HEK293T (cell line): ENCODE measurements at regions not wholly inside any gene's neighbourhood (a gene's known extent, or its start where the extent isn't known, plus 50 kb on each side); places are given as distances from the start of the nearest gene placed in this dataset.

Source experiments
- BHLHE40 ChIP-seq: fragments of 450-650 bp; IDR thresholded peaks from 2 replicates; pipeline ENCODE4 v1.6.1; 2016; ENCODE audit warnings: mild to moderate bottlenecking, moderate library complexity, borderline replicate concordance
- CTBP1 ChIP-seq: fragments of 450-650 bp; IDR thresholded peaks from 2 replicates; pipeline ENCODE4 v1.6.1; 2016; ENCODE audit warnings: borderline replicate concordance
- ELF4 ChIP-seq: fragments of 450-650 bp; IDR thresholded peaks from 2 replicates; pipeline ENCODE4 v1.6.1; 2017; ENCODE audit warnings: antibody characterized with exemption
- FOXA1 ChIP-seq: fragments of 450-650 bp; IDR thresholded peaks from 2 replicates; pipeline ENCODE4 v1.6.1; 2016; ENCODE audit warnings: mild to moderate bottlenecking
- FOXK2 ChIP-seq: fragments of 450-650 bp; IDR thresholded peaks from 2 replicates; pipeline ENCODE4 v1.6.1; 2016; ENCODE audit warnings: mild to moderate bottlenecking
- FOXM1 ChIP-seq: fragments of 450-650 bp; IDR thresholded peaks from 2 replicates; pipeline ENCODE4 v1.6.1; 2017; ENCODE audit warnings: mild to moderate bottlenecking, borderline replicate concordance
- HDGF ChIP-seq: fragments of 450-650 bp; IDR thresholded peaks from 2 replicates; pipeline ENCODE4 v1.6.1; 2017; ENCODE audit warnings: antibody characterized with exemption, borderline replicate concordance
- L3MBTL2 ChIP-seq: fragments of 450-650 bp; conservative IDR thresholded peaks from 2 replicates; pipeline ENCODE4 v1.6.1; 2016; ENCODE audit warnings: mild to moderate bottlenecking
- SP1 ChIP-seq: fragments of 450-650 bp; IDR thresholded peaks from 2 replicates; pipeline ENCODE4 v1.6.1; 2017
- SUZ12 ChIP-seq: fragments of 450-650 bp; IDR thresholded peaks from 2 replicates; pipeline ENCODE4 v1.6.1; 2016; ENCODE audit warnings: mild to moderate bottlenecking
- TARDBP ChIP-seq: fragments of 450-650 bp; IDR thresholded peaks from 2 replicates; pipeline ENCODE4 v1.6.1; 2016
- TF ChIP-seq, protein P1 (sequence below): fragments of 450-650 bp; IDR thresholded peaks from 2 replicates; pipeline ENCODE4 v1.6.1; 2016

DNA sequence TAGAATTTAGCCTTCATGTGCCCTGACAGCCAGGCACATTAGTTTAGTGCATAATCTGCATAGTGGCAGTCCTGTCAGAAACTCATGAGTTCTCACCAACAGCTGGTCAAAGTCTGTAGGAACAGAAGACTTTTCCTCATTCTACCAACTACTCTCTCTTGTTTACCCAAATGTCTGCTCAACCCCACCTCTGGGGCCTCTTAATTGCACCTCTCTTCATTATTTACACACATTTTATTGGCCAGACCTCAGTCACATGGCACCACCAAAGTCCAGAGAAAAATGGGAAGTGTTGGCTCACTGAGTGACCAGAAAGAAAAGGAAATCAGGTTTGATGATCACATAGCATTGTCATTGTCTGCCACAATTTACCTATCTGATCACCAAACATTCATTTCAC is 114.6 kb upstream of the PLXNC1 start:
- no peak for TF ChIP-seq SP1
- TF ChIP-seq L3MBTL2, result no peak
- TF ChIP-seq ELF4, result no peak
- TF ChIP-seq SUZ12, result no peak
- TF ChIP-seq CTBP1, result no peak
- TF ChIP-seq HDGF, result no peak
- TF ChIP-seq TARDBP, result no peak
- TF ChIP-seq FOXK2, result no peak
- TF ChIP-seq BHLHE40, result no peak
- no peak for TF ChIP-seq FOXM1
- TF ChIP-seq, protein P1, sequence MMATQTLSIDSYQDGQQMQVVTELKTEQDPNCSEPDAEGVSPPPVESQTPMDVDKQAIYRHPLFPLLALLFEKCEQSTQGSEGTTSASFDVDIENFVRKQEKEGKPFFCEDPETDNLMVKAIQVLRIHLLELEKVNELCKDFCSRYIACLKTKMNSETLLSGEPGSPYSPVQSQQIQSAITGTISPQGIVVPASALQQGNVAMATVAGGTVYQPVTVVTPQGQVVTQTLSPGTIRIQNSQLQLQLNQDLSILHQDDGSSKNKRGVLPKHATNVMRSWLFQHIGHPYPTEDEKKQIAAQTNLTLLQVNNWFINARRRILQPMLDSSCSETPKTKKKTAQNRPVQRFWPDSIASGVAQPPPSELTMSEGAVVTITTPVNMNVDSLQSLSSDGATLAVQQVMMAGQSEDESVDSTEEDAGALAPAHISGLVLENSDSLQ, result no peak
- TF ChIP-seq FOXA1, result no peak
